Left ventricle myocardium inferior (tissue), 1 donor: ENCODE measurements at regions not wholly inside any gene's neighbourhood (a gene's known extent, or its start where the extent isn't known, plus 50 kb on each side); places are given as distances from the start of the nearest gene placed in this dataset.

Source experiments
- DNase-seq: peaks from one replicate; pipeline ENCODE4 v3.0.0-alpha.2; 2020
- H3K27ac ChIP-seq: fragments of 200-600 bp; replicated peaks from 2 replicates; pipeline ENCODE4 v1.8.0; 2021
- H3K27me3 ChIP-seq: fragments of 200-600 bp; 2 replicates; pipeline ENCODE4 v1.8.0; 2021; ENCODE audit warnings: low read depth
- H3K36me3 ChIP-seq: fragments of 200-600 bp; 2 replicates; pipeline ENCODE4 v1.8.0; 2021
- H3K4me1 ChIP-seq: fragments of 200-600 bp; 2 replicates; pipeline ENCODE4 v1.8.0; 2021
- H3K4me3 ChIP-seq: fragments of 200-600 bp; 2 replicates; pipeline ENCODE4 v1.8.0; 2021; ENCODE audit warnings: mild to moderate bottlenecking, moderate library complexity
- H3K9me3 ChIP-seq: fragments of 200-600 bp; replicated peaks from 2 replicates; pipeline ENCODE4 v1.8.0; 2021
- intact Hi-C: fragments of 100-400 bp; cut with micrococcal nuclease; formaldehyde crosslinking; loops from one replicate; pipeline ENCODE4 v1.11.0; 2022
- TF ChIP-seq, protein P1 (sequence below): fragments of 200-600 bp; IDR thresholded peaks from 2 replicates; pipeline ENCODE4 v1.8.0; 2021; ENCODE audit warnings: antibody characterized with exemption, mild to moderate bottlenecking, borderline replicate concordance
- donor health status: DM: no; HTN: yes; CAD: no; lungs with severe emphysema.

DNA sequence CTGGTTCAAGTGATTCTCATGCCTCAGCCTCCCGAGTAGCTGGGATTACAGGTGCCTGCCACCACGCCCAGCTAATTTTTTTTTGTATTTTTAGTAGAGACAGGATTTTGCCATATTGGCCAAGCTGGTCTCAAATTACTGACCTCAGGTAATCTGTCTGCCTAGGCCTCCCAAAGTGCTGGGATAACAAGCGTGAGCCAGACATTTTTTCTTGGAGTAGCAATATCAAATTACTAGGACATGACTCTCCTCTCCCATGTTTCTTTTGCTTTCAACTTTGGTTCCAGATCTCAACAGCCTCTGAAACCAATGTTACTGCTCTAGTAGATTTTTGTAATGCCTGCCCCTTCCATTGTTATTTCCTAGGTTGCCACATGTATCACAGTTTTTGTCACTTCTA is 462.0 kb downstream of the GBE1 start:
- no peaks in the 10 kb centered on the region for H3K9me3 ChIP-seq
- no peak overlapping the region for H3K27ac ChIP-seq
- H3K27me3 ChIP-seq, result no peaks in the 10 kb centered on the region
- intact Hi-C loops, result no loop called here
- TF ChIP-seq, protein P1, sequence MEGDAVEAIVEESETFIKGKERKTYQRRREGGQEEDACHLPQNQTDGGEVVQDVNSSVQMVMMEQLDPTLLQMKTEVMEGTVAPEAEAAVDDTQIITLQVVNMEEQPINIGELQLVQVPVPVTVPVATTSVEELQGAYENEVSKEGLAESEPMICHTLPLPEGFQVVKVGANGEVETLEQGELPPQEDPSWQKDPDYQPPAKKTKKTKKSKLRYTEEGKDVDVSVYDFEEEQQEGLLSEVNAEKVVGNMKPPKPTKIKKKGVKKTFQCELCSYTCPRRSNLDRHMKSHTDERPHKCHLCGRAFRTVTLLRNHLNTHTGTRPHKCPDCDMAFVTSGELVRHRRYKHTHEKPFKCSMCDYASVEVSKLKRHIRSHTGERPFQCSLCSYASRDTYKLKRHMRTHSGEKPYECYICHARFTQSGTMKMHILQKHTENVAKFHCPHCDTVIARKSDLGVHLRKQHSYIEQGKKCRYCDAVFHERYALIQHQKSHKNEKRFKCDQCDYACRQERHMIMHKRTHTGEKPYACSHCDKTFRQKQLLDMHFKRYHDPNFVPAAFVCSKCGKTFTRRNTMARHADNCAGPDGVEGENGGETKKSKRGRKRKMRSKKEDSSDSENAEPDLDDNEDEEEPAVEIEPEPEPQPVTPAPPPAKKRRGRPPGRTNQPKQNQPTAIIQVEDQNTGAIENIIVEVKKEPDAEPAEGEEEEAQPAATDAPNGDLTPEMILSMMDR, result no peak
- H3K4me3 ChIP-seq, result no peak overlapping the region
- H3K36me3 ChIP-seq, result no peaks in the 10 kb centered on the region
- no peaks in the 10 kb centered on the region for H3K4me1 ChIP-seq
- DNase-seq, result no peak

DNA sequence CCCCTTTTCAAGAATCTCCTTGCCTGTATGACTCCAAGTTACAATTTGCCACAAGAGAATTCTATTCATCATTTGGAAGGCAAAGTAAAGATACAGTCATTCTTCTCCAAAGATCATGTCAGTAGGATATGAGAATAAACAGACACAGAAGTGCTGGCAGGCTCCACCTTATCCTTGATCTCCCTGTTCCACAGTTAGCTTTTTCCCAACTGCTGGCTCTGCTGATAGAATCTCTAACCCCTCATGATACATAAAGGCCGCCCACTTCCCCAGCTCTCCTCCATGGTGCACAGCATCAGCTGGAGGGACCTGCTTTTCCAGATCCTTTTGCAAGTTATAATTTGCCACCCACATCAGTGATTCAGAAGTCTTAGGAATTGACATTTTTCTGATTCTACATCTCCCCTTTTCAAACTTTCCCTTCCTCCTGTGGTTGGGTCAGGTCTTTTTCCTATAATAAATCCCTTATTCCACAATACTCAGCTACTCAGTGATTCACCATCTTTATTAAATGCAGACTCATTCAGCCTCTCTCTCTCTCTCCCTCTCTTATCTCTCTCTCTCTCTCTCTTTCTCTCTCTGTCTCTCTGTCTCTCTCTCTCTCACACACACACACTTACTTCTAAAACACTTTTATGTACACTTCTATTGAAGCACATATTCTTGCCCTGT is 465.4 kb downstream of the GBE1 start:
- Histone ChIP-seq H3K36me3 (no peaks in the 10 kb centered on the region), H3K9me3 (no peaks in the 10 kb centered on the region), H3K27ac (no peak overlapping the region), H3K4me1 (no peaks in the 10 kb centered on the region), H3K4me3 (no peak overlapping the region), H3K27me3 (no peaks in the 10 kb centered on the region)
- DNase-seq, result no peak
- intact Hi-C loops, result no loop called here
- TF ChIP-seq, protein P1, result no peak

DNA sequence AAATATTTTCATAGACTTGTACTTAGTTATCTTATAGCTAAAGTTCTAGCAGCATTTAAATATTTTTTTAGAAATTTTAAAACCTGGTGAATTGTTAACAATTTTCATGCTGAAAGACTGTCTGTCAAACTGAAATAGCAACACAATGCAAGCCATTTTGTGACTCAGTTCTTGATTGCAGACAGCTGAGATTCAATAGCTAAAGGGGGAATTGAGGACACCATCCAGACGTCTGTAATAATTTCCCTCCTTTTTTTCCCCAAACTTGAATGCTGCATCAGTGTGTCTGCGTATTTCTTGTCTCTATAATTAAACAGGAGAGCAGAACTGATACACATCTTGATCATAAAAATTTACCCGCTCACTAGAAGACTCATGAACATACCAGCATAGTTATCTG is 468.3 kb downstream of the GBE1 start:
- Histone ChIP-seq H3K9me3 (peaks cover 7% of the 10 kb centered on the region), H3K36me3 (no peaks in the 10 kb centered on the region), H3K4me1 (no peaks in the 10 kb centered on the region), H3K4me3 (no peak overlapping the region), H3K27me3 (no peaks in the 10 kb centered on the region), H3K27ac (no peak overlapping the region)
- intact Hi-C loops, result no loop called here
- TF ChIP-seq, protein P1, result no peak
- no peak for DNase-seq

DNA sequence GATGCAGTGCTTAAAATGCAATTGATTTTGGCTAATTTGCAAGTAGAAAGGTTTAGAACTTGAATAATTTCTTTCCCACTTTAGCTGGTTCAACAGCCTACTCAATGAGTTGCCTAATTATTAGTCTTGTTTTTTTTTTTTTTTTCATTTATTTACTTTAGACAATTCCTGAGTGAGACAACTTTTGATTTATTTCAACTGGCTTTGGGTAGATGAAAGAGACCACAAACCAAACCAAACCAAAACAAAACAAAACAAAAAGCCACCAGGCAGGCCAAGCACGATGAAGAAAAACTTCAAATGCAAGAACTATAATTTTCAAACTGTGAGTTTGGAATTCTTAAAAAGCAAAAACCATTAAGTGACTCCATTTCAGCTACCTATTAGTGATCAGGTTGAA is 469.9 kb downstream of the GBE1 start:
- H3K36me3 ChIP-seq, result no peaks in the 10 kb centered on the region
- H3K4me1 ChIP-seq, result no peaks in the 10 kb centered on the region
- no peak for DNase-seq
- H3K27me3 ChIP-seq, result no peaks in the 10 kb centered on the region
- H3K27ac ChIP-seq, result no peak overlapping the region
- H3K4me3 ChIP-seq, result no peak overlapping the region
- TF ChIP-seq, protein P1, result no peak
- intact Hi-C loops, result no loop called here
- H3K9me3 ChIP-seq, result peaks cover 7% of the 10 kb centered on the region

DNA sequence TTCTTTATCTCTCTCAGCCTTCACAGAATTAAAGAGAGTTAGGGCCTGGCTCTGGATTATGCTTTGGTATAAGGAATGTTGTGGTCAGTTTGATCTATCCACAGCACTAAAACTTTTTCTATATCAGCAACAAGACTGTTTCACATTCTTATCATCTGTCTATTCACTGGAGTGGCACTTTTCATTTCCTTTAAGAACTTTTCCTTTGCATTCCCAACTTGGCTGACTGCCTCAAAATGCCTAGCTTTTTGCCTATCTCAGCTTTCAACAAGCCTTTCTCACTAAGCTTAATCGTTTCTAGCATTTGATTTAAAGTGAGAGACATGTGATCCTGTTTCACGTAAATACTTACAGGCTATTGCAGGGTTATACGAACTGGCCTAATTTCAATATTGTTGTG is 471.8 kb downstream of the GBE1 start:
- intact Hi-C loops, result no loop called here
- no peak for DNase-seq
- H3K4me1 ChIP-seq, result no peaks in the 10 kb centered on the region
- H3K27ac ChIP-seq, result no peak overlapping the region
- H3K27me3 ChIP-seq, result no peaks in the 10 kb centered on the region
- TF ChIP-seq, protein P1, result no peak
- no peak overlapping the region for H3K4me3 ChIP-seq
- H3K36me3 ChIP-seq, result no peaks in the 10 kb centered on the region
- peaks cover 7% of the 10 kb centered on the region for H3K9me3 ChIP-seq
